WTC11 (cell line): ENCODE measurements at regions not wholly inside any gene's neighbourhood (a gene's known extent, or its start where the extent isn't known, plus 50 kb on each side); places are given as distances from the start of the nearest gene placed in this dataset.
A peak's percentile ranks its signal among the peaks of the same experiment; 100 is the strongest.

Experiments
- ATAC-seq: fragments of 200-7000 bp; cut with Tn5 transposase; 2 replicates; pipeline ENCODE4 v1.10.0; 2021; ENCODE audit warnings: mild to moderate bottlenecking, moderate library complexity
- CTCF ChIA-PET: fragments of 300-600 bp; sonication (Branson Sonifier 250); formaldehyde crosslinking; loops from one replicate; lab custom pipeline; 2021; ENCODE audit warnings: antibody characterized with exemption; lab: Charles Lee
- POLR2A ChIA-PET: fragments of 350-600 bp; sonication (Branson Sonifier 250); formaldehyde crosslinking; loops from one replicate; lab custom pipeline; 2021; ENCODE audit warnings: antibody characterized with exemption; lab: Charles Lee
- DNase-seq: peaks from one replicate; pipeline ENCODE4 v3.0.0; 2021; ENCODE audit warnings: low spot score
- H3K27ac Mint-ChIP-seq: 2 replicates; pipeline ENCODE4 v1.8.0; 2021; ENCODE audit warnings: mixed read lengths
- H3K27me3 Mint-ChIP-seq: 2 replicates; pipeline ENCODE4 v1.8.0; 2021; ENCODE audit warnings: low read depth, mild to moderate bottlenecking, moderate library complexity, mixed read lengths
- H3K36me3 Mint-ChIP-seq: 2 replicates; pipeline ENCODE4 v1.8.0; 2021; ENCODE audit warnings: mixed read lengths
- H3K4me1 Mint-ChIP-seq: 2 replicates; pipeline ENCODE4 v1.8.0; 2022; ENCODE audit warnings: mixed read lengths
- H3K4me3 Mint-ChIP-seq: 2 replicates; pipeline ENCODE4 v1.8.0; 2021; ENCODE audit warnings: mild to moderate bottlenecking, moderate library complexity, mixed read lengths
- H3K9me3 Mint-ChIP-seq: 2 replicates; pipeline ENCODE4 v1.8.0; 2021; ENCODE audit warnings: mixed read lengths
- CREM ChIP-seq: sonication (generic); formaldehyde crosslinking; IDR thresholded peaks from 2 replicates; pipeline ENCODE4 v1.8.1; 2022; ENCODE audit warnings: mild to moderate bottlenecking, missing genetic modification reagents, moderate library complexity
- EMX1 ChIP-seq: fragments of 250-450 bp; sonication (Bioruptor Pico); IDR thresholded peaks from 2 replicates; pipeline ENCODE4 v1.8.0; 2021; ENCODE audit warnings: mild to moderate bottlenecking
- FOXK1 ChIP-seq: sonication (generic); formaldehyde crosslinking; IDR thresholded peaks from 2 replicates; pipeline ENCODE4 v1.8.0; 2022; ENCODE audit warnings: mild to moderate bottlenecking, moderate library complexity, missing genetic modification reagents
- GTF2I ChIP-seq: fragments of 250-450 bp; sonication (Bioruptor Pico); conservative IDR thresholded peaks from 2 replicates; pipeline ENCODE4 v1.4.0; 2021; ENCODE audit warnings: mild to moderate bottlenecking
- NFATC4 ChIP-seq: fragments of 250-450 bp; sonication (Bioruptor Pico); IDR thresholded peaks from 2 replicates; pipeline ENCODE4 v1.9.0; 2021; ENCODE audit warnings: mild to moderate bottlenecking
- NFE2L1 ChIP-seq: sonication (generic); formaldehyde crosslinking; IDR thresholded peaks from 2 replicates; pipeline ENCODE4 v1.8.1; 2023; ENCODE audit warnings: missing genetic modification reagents
- NR2C2 ChIP-seq: sonication (generic); formaldehyde crosslinking; IDR thresholded peaks from 2 replicates; pipeline ENCODE4 v1.8.0; 2022; ENCODE audit warnings: mild to moderate bottlenecking, missing genetic modification reagents
- PRRX2 ChIP-seq: fragments of 250-450 bp; sonication (Bioruptor Pico); IDR thresholded peaks from 2 replicates; pipeline ENCODE4 v1.8.0; 2021; ENCODE audit warnings: mild to moderate bottlenecking
- SMAD4 ChIP-seq: sonication (generic); formaldehyde crosslinking; IDR thresholded peaks from 2 replicates; pipeline ENCODE4 v1.8.0; 2022; ENCODE audit warnings: mild to moderate bottlenecking, missing genetic modification reagents
- ZNF671 ChIP-seq: fragments of 250-450 bp; sonication (Bioruptor Pico); IDR thresholded peaks from 2 replicates; pipeline ENCODE4 v1.8.0; 2021; ENCODE audit warnings: mild to moderate bottlenecking
- TF ChIP-seq, protein P1 (sequence below): sonication (generic); formaldehyde crosslinking; IDR thresholded peaks from 2 replicates; pipeline ENCODE4 v1.8.1; 2023; ENCODE audit warnings: mild to moderate bottlenecking, missing genetic modification reagents, borderline replicate concordance
- TF ChIP-seq, protein P2 (sequence below): sonication (generic); formaldehyde crosslinking; IDR thresholded peaks from 2 replicates; pipeline ENCODE4 v1.8.0; 2023; ENCODE audit warnings: missing genetic modification reagents
- TF ChIP-seq, protein P3 (sequence below): sonication (generic); formaldehyde crosslinking; IDR thresholded peaks from 2 replicates; pipeline ENCODE4 v1.8.1; 2023; ENCODE audit warnings: mild to moderate bottlenecking, missing genetic modification reagents, moderate library complexity
- TF ChIP-seq, protein P4 (sequence below): fragments of 200-600 bp; IDR thresholded peaks from 2 replicates; pipeline ENCODE4 v1.8.0; 2022; ENCODE audit warnings: antibody characterized with exemption
- TF ChIP-seq, protein P5 (sequence below): sonication (generic); formaldehyde crosslinking; IDR thresholded peaks from 2 replicates; pipeline ENCODE4 v1.8.0; 2022; ENCODE audit warnings: mild to moderate bottlenecking, missing genetic modification reagents
- TF ChIP-seq, protein P6 (sequence below): sonication (generic); formaldehyde crosslinking; IDR thresholded peaks from 2 replicates; pipeline ENCODE4 v1.8.0; 2022; ENCODE audit warnings: mild to moderate bottlenecking, missing genetic modification reagents
- TF ChIP-seq, protein P7 (sequence below): fragments of 250-450 bp; sonication (Bioruptor Pico); conservative IDR thresholded peaks from 2 replicates; pipeline ENCODE4 v1.9.0; 2021; ENCODE audit warnings: mild to moderate bottlenecking

DNA sequence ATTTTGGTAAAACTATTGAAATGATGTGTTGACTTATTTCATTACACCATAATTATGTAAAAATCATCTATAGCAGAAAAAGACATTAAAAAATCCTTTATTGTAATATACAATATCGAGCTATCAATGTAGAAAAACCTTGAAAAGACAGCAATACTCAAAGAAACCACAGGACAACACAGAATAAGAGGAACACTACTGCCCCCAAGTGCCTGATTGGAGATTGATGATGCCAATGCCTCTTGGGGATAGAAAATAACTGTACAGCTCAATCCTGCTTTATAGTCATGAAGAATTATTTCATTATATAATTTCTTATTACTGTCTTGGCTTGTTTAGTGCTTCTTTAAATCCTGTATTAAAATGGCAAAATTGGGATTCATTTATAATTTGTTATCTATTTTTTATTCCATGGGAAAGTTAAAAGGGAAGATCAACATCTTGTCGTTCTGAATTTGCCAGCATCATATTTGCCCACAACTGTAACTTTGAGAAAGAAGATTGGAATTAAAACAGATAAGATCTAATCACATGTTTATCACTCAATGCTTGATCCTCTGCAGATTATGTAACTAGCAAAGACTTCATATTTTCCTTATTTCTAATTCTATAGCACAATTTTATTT lies 337.5 kb downstream of the CDH9 start:
- CTCF ChIA-PET = interaction anchor here (0.6 to 1.4 kb wide), 13 partner anchors 8 to 1064 kb away, joined by 3 to 13 read pairs (median 3); no protein-coding TSS in a partner anchor
- POLR2A ChIA-PET = no interaction called here
- peak; percentile 66 for ATAC-seq

DNA sequence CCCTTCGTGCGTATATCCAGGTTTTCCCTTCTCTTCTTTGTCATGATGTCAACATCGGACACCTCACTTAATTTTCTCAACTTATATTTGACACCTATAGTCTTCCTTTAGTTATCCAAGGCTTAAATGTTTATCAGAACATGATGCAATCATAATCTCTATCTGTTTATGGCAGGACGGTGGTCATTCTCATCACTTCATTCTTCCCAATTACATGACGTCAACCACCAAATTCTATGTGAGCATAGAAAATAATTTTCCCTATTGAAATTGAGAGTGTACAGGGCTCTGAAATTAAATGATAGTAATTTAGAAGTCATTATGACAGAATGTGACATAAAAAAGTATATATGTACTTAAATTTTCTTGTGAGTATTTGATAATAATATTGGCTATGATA lies 345.4 kb downstream of the CDH9 start:
- Mint-ChIP-seq H3K27ac (no peak overlapping the region), H3K4me3 (no peak overlapping the region), H3K27me3 (no peaks in the 10 kb centered on the region), H3K9me3 (peaks cover 3% of the 10 kb centered on the region; the same call in 1 of the 2 replicates), H3K36me3 (no peaks in the 10 kb centered on the region), H3K4me1 (no peaks in the 10 kb centered on the region)
- POLR2A ChIA-PET = no interaction called here
- no peak for ATAC-seq
- TF ChIP-seq, protein P1, sequence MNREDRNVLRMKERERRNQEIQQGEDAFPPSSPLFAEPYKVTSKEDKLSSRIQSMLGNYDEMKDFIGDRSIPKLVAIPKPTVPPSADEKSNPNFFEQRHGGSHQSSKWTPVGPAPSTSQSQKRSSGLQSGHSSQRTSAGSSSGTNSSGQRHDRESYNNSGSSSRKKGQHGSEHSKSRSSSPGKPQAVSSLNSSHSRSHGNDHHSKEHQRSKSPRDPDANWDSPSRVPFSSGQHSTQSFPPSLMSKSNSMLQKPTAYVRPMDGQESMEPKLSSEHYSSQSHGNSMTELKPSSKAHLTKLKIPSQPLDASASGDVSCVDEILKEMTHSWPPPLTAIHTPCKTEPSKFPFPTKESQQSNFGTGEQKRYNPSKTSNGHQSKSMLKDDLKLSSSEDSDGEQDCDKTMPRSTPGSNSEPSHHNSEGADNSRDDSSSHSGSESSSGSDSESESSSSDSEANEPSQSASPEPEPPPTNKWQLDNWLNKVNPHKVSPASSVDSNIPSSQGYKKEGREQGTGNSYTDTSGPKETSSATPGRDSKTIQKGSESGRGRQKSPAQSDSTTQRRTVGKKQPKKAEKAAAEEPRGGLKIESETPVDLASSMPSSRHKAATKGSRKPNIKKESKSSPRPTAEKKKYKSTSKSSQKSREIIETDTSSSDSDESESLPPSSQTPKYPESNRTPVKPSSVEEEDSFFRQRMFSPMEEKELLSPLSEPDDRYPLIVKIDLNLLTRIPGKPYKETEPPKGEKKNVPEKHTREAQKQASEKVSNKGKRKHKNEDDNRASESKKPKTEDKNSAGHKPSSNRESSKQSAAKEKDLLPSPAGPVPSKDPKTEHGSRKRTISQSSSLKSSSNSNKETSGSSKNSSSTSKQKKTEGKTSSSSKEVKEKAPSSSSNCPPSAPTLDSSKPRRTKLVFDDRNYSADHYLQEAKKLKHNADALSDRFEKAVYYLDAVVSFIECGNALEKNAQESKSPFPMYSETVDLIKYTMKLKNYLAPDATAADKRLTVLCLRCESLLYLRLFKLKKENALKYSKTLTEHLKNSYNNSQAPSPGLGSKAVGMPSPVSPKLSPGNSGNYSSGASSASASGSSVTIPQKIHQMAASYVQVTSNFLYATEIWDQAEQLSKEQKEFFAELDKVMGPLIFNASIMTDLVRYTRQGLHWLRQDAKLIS (CRISPR knock-in tag) = no peak
- TF ChIP-seq ZNF671 (CRISPR knock-in tag) (no peak), SMAD4 (CRISPR knock-in tag) (no peak), NFE2L1 (CRISPR knock-in tag) (no peak), GTF2I (CRISPR knock-in tag) (no peak), PRRX2 (CRISPR knock-in tag) (no peak)
- TF ChIP-seq, protein P2, sequence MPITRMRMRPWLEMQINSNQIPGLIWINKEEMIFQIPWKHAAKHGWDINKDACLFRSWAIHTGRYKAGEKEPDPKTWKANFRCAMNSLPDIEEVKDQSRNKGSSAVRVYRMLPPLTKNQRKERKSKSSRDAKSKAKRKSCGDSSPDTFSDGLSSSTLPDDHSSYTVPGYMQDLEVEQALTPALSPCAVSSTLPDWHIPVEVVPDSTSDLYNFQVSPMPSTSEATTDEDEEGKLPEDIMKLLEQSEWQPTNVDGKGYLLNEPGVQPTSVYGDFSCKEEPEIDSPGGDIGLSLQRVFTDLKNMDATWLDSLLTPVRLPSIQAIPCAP = no peak
- TF ChIP-seq, protein P3, sequence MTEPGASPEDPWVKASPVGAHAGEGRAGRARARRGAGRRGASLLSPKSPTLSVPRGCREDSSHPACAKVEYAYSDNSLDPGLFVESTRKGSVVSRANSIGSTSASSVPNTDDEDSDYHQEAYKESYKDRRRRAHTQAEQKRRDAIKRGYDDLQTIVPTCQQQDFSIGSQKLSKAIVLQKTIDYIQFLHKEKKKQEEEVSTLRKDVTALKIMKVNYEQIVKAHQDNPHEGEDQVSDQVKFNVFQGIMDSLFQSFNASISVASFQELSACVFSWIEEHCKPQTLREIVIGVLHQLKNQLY = no peak
- CTCF ChIA-PET = interaction anchor here (1.0 kb wide), 1 partner anchor 8 kb away, joined by 3 read pairs; no protein-coding TSS in a partner anchor
- DNase-seq = no peak

More for the DNA sequence above, 337.5 kb downstream of the CDH9 start:
- TF ChIP-seq, protein P4, sequence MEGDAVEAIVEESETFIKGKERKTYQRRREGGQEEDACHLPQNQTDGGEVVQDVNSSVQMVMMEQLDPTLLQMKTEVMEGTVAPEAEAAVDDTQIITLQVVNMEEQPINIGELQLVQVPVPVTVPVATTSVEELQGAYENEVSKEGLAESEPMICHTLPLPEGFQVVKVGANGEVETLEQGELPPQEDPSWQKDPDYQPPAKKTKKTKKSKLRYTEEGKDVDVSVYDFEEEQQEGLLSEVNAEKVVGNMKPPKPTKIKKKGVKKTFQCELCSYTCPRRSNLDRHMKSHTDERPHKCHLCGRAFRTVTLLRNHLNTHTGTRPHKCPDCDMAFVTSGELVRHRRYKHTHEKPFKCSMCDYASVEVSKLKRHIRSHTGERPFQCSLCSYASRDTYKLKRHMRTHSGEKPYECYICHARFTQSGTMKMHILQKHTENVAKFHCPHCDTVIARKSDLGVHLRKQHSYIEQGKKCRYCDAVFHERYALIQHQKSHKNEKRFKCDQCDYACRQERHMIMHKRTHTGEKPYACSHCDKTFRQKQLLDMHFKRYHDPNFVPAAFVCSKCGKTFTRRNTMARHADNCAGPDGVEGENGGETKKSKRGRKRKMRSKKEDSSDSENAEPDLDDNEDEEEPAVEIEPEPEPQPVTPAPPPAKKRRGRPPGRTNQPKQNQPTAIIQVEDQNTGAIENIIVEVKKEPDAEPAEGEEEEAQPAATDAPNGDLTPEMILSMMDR = peak; percentile 46
- no peak for TF ChIP-seq FOXK1 (CRISPR knock-in tag)
- TF ChIP-seq, all 79 proteins: peak for 1
- no peak overlapping the region for H3K4me3 Mint-ChIP-seq
- peak; percentile 28 for DNase-seq
- H3K36me3 Mint-ChIP-seq = no peaks in the 10 kb centered on the region
- no peaks in the 10 kb centered on the region for H3K27me3 Mint-ChIP-seq
- peaks cover 3% of the 10 kb centered on the region for H3K9me3 Mint-ChIP-seq
- H3K27ac Mint-ChIP-seq = no peak overlapping the region
- no peaks in the 10 kb centered on the region for H3K4me1 Mint-ChIP-seq

DNA sequence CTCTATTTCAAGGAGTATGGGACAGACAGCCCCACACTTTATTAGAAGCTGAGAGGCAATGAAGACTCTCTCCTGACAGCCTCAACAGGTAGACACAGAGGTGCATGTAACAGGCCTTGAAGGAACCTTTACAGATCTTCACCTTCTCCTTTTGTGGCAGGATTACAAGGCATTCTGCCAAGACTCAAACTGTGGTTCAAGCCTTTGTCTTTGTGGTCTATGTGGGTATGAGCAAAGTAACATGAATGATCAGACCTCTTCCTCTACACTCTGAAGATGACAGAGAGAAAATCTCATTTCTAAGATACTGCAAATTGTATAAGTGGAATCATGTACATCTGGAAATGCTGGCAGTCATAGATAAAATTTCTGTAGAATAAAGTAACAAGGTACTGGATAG lies 346.9 kb downstream of the CDH9 start:
- H3K36me3 Mint-ChIP-seq = no peaks in the 10 kb centered on the region
- peaks cover 3% of the 10 kb centered on the region; the same call in 1 of the 2 replicates for H3K9me3 Mint-ChIP-seq
- H3K27me3 Mint-ChIP-seq = no peaks in the 10 kb centered on the region
- DNase-seq = no peak
- ChIA-PET POLR2A (no interaction called here), CTCF (no interaction called here)
- no peak overlapping the region for H3K4me3 Mint-ChIP-seq
- H3K4me1 Mint-ChIP-seq = no peaks in the 10 kb centered on the region
- ATAC-seq = no peak
- no peak overlapping the region for H3K27ac Mint-ChIP-seq
- TF ChIP-seq NFE2L1 (CRISPR knock-in tag) (no peak), NR2C2 (CRISPR knock-in tag) (no peak), NFATC4 (no peak), EMX1 (no peak), CREM (CRISPR knock-in tag) (no peak)
- TF ChIP-seq, protein P5, sequence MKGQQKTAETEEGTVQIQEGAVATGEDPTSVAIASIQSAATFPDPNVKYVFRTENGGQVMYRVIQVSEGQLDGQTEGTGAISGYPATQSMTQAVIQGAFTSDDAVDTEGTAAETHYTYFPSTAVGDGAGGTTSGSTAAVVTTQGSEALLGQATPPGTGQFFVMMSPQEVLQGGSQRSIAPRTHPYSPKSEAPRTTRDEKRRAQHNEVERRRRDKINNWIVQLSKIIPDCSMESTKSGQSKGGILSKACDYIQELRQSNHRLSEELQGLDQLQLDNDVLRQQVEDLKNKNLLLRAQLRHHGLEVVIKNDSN (CRISPR knock-in tag) = no peak
- TF ChIP-seq, protein P3 = no peak
- TF ChIP-seq, protein P6, sequence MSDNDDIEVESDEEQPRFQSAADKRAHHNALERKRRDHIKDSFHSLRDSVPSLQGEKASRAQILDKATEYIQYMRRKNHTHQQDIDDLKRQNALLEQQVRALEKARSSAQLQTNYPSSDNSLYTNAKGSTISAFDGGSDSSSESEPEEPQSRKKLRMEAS (CRISPR knock-in tag) = no peak
- TF ChIP-seq, protein P7, sequence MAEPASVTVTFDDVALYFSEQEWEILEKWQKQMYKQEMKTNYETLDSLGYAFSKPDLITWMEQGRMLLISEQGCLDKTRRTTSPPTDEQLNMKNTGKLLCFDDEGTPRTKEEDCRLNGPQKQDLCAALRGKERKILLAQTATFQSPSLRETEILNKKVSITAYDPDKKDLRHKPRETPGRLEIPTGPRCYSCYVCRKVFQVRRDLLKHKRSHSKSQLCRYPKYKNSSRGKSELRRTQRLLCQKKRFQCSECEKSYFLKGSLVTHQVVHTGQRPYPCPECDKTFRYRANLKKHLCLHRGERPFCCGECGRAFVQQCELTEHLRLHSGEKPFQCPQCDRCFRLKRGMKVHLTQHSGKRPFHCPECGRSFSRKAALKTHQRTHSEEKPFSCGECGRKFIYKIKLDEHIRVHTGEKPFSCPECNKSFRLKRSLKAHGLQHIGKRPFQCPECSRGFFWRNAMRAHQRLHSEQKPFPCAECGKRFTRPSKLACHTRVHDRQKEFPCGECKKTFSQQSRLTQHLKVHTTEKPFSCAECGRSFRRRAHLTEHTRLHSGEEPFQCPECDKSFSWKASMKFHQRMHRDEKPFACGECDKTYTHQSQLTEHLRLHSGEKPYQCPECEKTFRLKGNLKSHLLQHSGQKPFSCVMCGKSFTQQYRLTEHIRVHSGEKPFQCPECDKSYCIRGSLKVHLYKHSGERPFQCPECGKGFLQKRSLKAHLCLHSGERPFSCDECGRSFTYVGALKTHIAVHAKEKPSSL (CRISPR knock-in tag) = no peak
